NCI-H1105 treated with DMSO at 0.1 percent for 48 hours (cell line): ENCODE measurements at regions not wholly inside any gene's neighbourhood (a gene's known extent, or its start where the extent isn't known, plus 50 kb on each side); places are given as distances from the start of the nearest gene placed in this dataset.

Source experiments
- DNase-seq: peaks from one replicate; lab custom pipeline; 2025; lab: John Stamatoyannopoulos, UW

- DNase-seq, result no peak
These were observed 818.4 kb upstream of the CDH2 start for GRCh38 chr18:28995319-28995718.

- no peak for DNase-seq
These were observed 807.8 kb upstream of the CDH2 start for GRCh38 chr18:28984731-28985130.

- no peak for DNase-seq
These were observed 797.6 kb upstream of the CDH2 start for GRCh38 chr18:28974504-28974903.

GRCh38 chr18:28973324-28973723, 796.4 kb upstream of the CDH2 start:
- no peak for DNase-seq

- DNase-seq, result no peak
These were observed 795.5 kb upstream of the CDH2 start for GRCh38 chr18:28972333-28972907.

- no peak for DNase-seq
These were observed 786.6 kb upstream of the CDH2 start for GRCh38 chr18:28963481-28963880.

GRCh38 chr18:28961669-28962228, 784.8 kb upstream of the CDH2 start:
- peak; percentile 32 for DNase-seq

- DNase-seq, result no peak
These were observed 783.2 kb upstream of the CDH2 start for GRCh38 chr18:28960146-28960545.

GRCh38 chr18:28952339-28952738, 775.4 kb upstream of the CDH2 start:
- no peak for DNase-seq

GRCh38 chr18:28947900-28948299, 771.0 kb upstream of the CDH2 start:
- no peak for DNase-seq

GRCh38 chr18:28946471-28946870, 769.5 kb upstream of the CDH2 start:
- no peak for DNase-seq

- no peak for DNase-seq
These were observed 746.0 kb upstream of the CDH2 start for GRCh38 chr18:28922936-28923335.

GRCh38 chr18:28916456-28916855, 739.5 kb upstream of the CDH2 start:
- no peak for DNase-seq

- DNase-seq, result no peak
These were observed 728.6 kb upstream of the CDH2 start for GRCh38 chr18:28905509-28905908.

GRCh38 chr18:28904789-28905364, 727.9 kb upstream of the CDH2 start:
- no peak for DNase-seq

GRCh38 chr18:28903306-28903705, 726.4 kb upstream of the CDH2 start:
- DNase-seq, result no peak

- DNase-seq, result no peak
These were observed 713.9 kb upstream of the CDH2 start for GRCh38 chr18:28890791-28891190.

GRCh38 chr18:28884304-28884703, 707.4 kb upstream of the CDH2 start:
- DNase-seq, result no peak

GRCh38 chr18:28880856-28881255, 703.9 kb upstream of the CDH2 start:
- no peak for DNase-seq

GRCh38 chr18:28875059-28875458, 698.1 kb upstream of the CDH2 start:
- DNase-seq, result peak; percentile 59

GRCh38 chr18:28863396-28863795, 686.5 kb upstream of the CDH2 start:
- no peak for DNase-seq

GRCh38 chr18:28858248-28858647, 681.3 kb upstream of the CDH2 start:
- DNase-seq, result no peak

- no peak for DNase-seq
These were observed 679.1 kb upstream of the CDH2 start for GRCh38 chr18:28855989-28856388.

GRCh38 chr18:28855524-28855923, 678.6 kb upstream of the CDH2 start:
- no peak for DNase-seq
